ENCODE measurements at regions not wholly inside any gene's neighbourhood (a gene's known extent, or its start where the extent isn't known, plus 50 kb on each side); places are given as distances from the start of the nearest gene placed in this dataset.

- no peak overlapping the region for H3K27ac ChIP-seq
- H3K4me1 ChIP-seq (ENCODE audit: insufficient read depth): no peaks in the 10 kb centered on the region
- no peak for DNase-seq
- H3K9me3 ChIP-seq (ENCODE audit: low read depth): no peaks in the 10 kb centered on the region
- H3F3A ChIP-seq (ENCODE audit: insufficient read depth): no peaks in the 10 kb centered on the region
- no peaks in the 10 kb centered on the region for H3K36me3 ChIP-seq (ENCODE audit: low read depth)
- H3K4me2 ChIP-seq (ENCODE audit: unreplicated experiment): no peak overlapping the region
- 93 to 100% methylated on average over 2 of the region's 2 CpGs for WGBS, 2 experiments (ENCODE audit: low coverage in 1 of 2, low lambda C conversion rate in 2 of 2, missing lambda C conversion rate in 2 of 2)
- H3K4me3 ChIP-seq: no peak overlapping the region
- in situ Hi-C loops (cut with MboI): no loop called here
- TF ChIP-seq EZH2 (IDR thresholded peaks at IDR 0.05; ENCODE audit: insufficient read depth, poor library complexity, severe bottlenecking) (no peak), EZH2phosphoT487 (IDR thresholded peaks at IDR 0.05; ENCODE audit: insufficient read depth, low read depth) (no peak)
- H4K20me1 ChIP-seq (ENCODE audit: insufficient read depth): no peaks in the 10 kb centered on the region
- H3K9me2 ChIP-seq (ENCODE audit: insufficient read depth): no peaks in the 10 kb centered on the region
- no peak overlapping the region for H2AFZ ChIP-seq
- no peak overlapping the region for H3K9ac ChIP-seq
- H3K27me3 ChIP-seq (replicated peaks; ENCODE audit: insufficient read depth): no peaks in the 10 kb centered on the region
- H3K79me2 ChIP-seq (ENCODE audit: insufficient read depth): no peaks in the 10 kb centered on the region
These were observed 82.7 kb upstream of the ARMC2 start for GRCh38 chr6:108765495-108765894.

GRCh38 chr6:108766419-108766818 is 81.8 kb upstream of the ARMC2 start:
- no peak for DNase-seq

GRCh38 chr6:108766886-108767285 is 81.3 kb upstream of the ARMC2 start:
- WGBS, 2 experiments (ENCODE audit: low coverage in 1 of 2, low lambda C conversion rate in 2 of 2, missing lambda C conversion rate in 2 of 2): 93% methylated on average over 6 of the region's 6 CpGs

More at GRCh38 chr6:108766419-108766818, 81.8 kb upstream of the ARMC2 start:
- Histone ChIP-seq H3K9me3 (ENCODE audit: low read depth) (no peaks in the 10 kb centered on the region), H3K4me2 (ENCODE audit: unreplicated experiment) (no peak overlapping the region), H3K36me3 (ENCODE audit: low read depth) (no peaks in the 10 kb centered on the region), H3K27me3 (replicated peaks; ENCODE audit: insufficient read depth) (no peaks in the 10 kb centered on the region), H2AFZ (no peak overlapping the region), H3K4me3 (no peak overlapping the region), H3K9me2 (ENCODE audit: insufficient read depth) (no peaks in the 10 kb centered on the region), H3K4me1 (ENCODE audit: insufficient read depth) (peaks cover 3% of the 10 kb centered on the region; the same call in 1 of the 2 replicates), H3F3A (ENCODE audit: insufficient read depth) (0 out of 2 replicates have a peak, but pooled peaks cover 4% of the 10 kb centered on the region), H3K79me2 (ENCODE audit: insufficient read depth) (no peaks in the 10 kb centered on the region), H3K9ac (no peak overlapping the region), H3K27ac (no peak overlapping the region), H4K20me1 (ENCODE audit: insufficient read depth) (no peaks in the 10 kb centered on the region)
- TF ChIP-seq EZH2 (IDR thresholded peaks at IDR 0.05; ENCODE audit: insufficient read depth, poor library complexity, severe bottlenecking) (no peak), EZH2phosphoT487 (IDR thresholded peaks at IDR 0.05; ENCODE audit: insufficient read depth, low read depth) (no peak)
- 83 to 89% methylated on average over 5 of the region's 5 CpGs for WGBS, 2 experiments (ENCODE audit: low coverage in 1 of 2, low lambda C conversion rate in 2 of 2, missing lambda C conversion rate in 2 of 2)
- in situ Hi-C loops (cut with MboI): no loop called here

GRCh38 chr6:108767418-108768165 is 80.6 kb upstream of the ARMC2 start:
- Histone ChIP-seq H2AFZ (no peak overlapping the region), H3F3A (ENCODE audit: insufficient read depth) (peaks cover 12% of the 10 kb centered on the region), H3K27me3 (replicated peaks; ENCODE audit: insufficient read depth) (no peaks in the 10 kb centered on the region), H3K4me2 (ENCODE audit: unreplicated experiment) (no peak overlapping the region), H3K36me3 (ENCODE audit: low read depth) (no peaks in the 10 kb centered on the region), H3K9me3 (ENCODE audit: low read depth) (no peaks in the 10 kb centered on the region), H4K20me1 (ENCODE audit: insufficient read depth) (no peaks in the 10 kb centered on the region), H3K9me2 (ENCODE audit: insufficient read depth) (no peaks in the 10 kb centered on the region), H3K27ac (no peak overlapping the region), H3K4me1 (ENCODE audit: insufficient read depth) (peaks cover 11% of the 10 kb centered on the region), H3K9ac (no peak overlapping the region), H3K4me3 (no peak overlapping the region), H3K79me2 (ENCODE audit: insufficient read depth) (no peaks in the 10 kb centered on the region)
- no peak for DNase-seq
- in situ Hi-C loops (cut with MboI): no loop called here
- no peak for TF ChIP-seq EZH2phosphoT487 (IDR thresholded peaks at IDR 0.05; ENCODE audit: insufficient read depth, low read depth)
- no peak for TF ChIP-seq EZH2 (IDR thresholded peaks at IDR 0.05; ENCODE audit: insufficient read depth, poor library complexity, severe bottlenecking)
- WGBS, 2 experiments (ENCODE audit: low coverage in 1 of 2, low lambda C conversion rate in 2 of 2, missing lambda C conversion rate in 2 of 2): 92 to 95% methylated on average over 7 of the region's 7 CpGs

More at GRCh38 chr6:108766886-108767285, 81.3 kb upstream of the ARMC2 start:
- TF ChIP-seq EZH2phosphoT487 (IDR thresholded peaks at IDR 0.05; ENCODE audit: insufficient read depth, low read depth) (no peak), EZH2 (IDR thresholded peaks at IDR 0.05; ENCODE audit: insufficient read depth, poor library complexity, severe bottlenecking) (no peak)
- H4K20me1 ChIP-seq (ENCODE audit: insufficient read depth): no peaks in the 10 kb centered on the region
- no peaks in the 10 kb centered on the region for H3K9me2 ChIP-seq (ENCODE audit: insufficient read depth)
- H3K79me2 ChIP-seq (ENCODE audit: insufficient read depth): no peaks in the 10 kb centered on the region
- no peaks in the 10 kb centered on the region for H3K27me3 ChIP-seq (replicated peaks; ENCODE audit: insufficient read depth)
- H3F3A ChIP-seq (ENCODE audit: insufficient read depth): peaks cover 8% of the 10 kb centered on the region
- H3K4me1 ChIP-seq (ENCODE audit: insufficient read depth): peaks cover 7% of the 10 kb centered on the region
- H2AFZ ChIP-seq: no peak overlapping the region
- no peaks in the 10 kb centered on the region for H3K9me3 ChIP-seq (ENCODE audit: low read depth)
- H3K36me3 ChIP-seq (ENCODE audit: low read depth): no peaks in the 10 kb centered on the region
- no peak overlapping the region for H3K27ac ChIP-seq
- DNase-seq: no peak
- no peak overlapping the region for H3K4me3 ChIP-seq
- no peak overlapping the region for H3K4me2 ChIP-seq (ENCODE audit: unreplicated experiment)
- H3K9ac ChIP-seq: no peak overlapping the region
- in situ Hi-C loops (cut with MboI): no loop called here
